HepG2 (cell line): ENCODE measurements at regions not wholly inside any gene's neighbourhood (a gene's known extent, or its start where the extent isn't known, plus 50 kb on each side); places are given as distances from the start of the nearest gene placed in this dataset.

ENCODE experiments used
- NR2F6 ChIP-seq, 2 experiments: IDR thresholded peaks; 2 replicates each; pipeline ENCODE4 v1.6.1; 2016; ENCODE audit warnings: antibody characterized with exemption in 1 of 2, mild to moderate bottlenecking in 1 of 2
- POLR2AphosphoS5 ChIP-seq: IDR thresholded peaks from 2 replicates; pipeline ENCODE4 v1.6.1; 2012; ENCODE audit warnings: low read depth, low read length
- ZNF839 ChIP-seq: sonication (generic); formaldehyde crosslinking; IDR thresholded peaks from 2 replicates; pipeline ENCODE4 v1.4.0; 2020; ENCODE audit warnings: missing genetic modification reagents, mild to moderate bottlenecking, borderline replicate concordance
- TF ChIP-seq, protein P1 (sequence below), 2 experiments: sonication (generic) in 1 of 2; formaldehyde crosslinking in 1 of 2; IDR thresholded peaks; 2 replicates each; pipeline versions ENCODE4 v1.5.1 to v1.6.1; 2011 to 2020; ENCODE audit warnings: borderline replicate concordance in 1 of 2, low read depth in 1 of 2, low read length in 1 of 2, mild to moderate bottlenecking in 1 of 2, missing genetic modification reagents in 1 of 2, moderate library complexity in 1 of 2
- TF ChIP-seq, protein P2 (sequence below): sonication (generic); formaldehyde crosslinking; IDR thresholded peaks from 2 replicates; pipeline ENCODE4 v1.5.1; 2020; ENCODE audit warnings: missing genetic modification reagents, mild to moderate bottlenecking, borderline replicate concordance
- TF ChIP-seq, protein P3 (sequence below): IDR thresholded peaks from 2 replicates; pipeline ENCODE4 v1.6.1; 2012; ENCODE audit warnings: inconsistent platforms
- TF ChIP-seq, protein P4 (sequence below): sonication (generic); formaldehyde crosslinking; IDR thresholded peaks from 2 replicates; pipeline ENCODE4 v1.4.0; 2020; ENCODE audit warnings: missing genetic modification reagents
- TF ChIP-seq, protein P5 (sequence below): sonication (generic); formaldehyde crosslinking; IDR thresholded peaks from 2 replicates; pipeline ENCODE4 v1.8.0; 2022; ENCODE audit warnings: mild to moderate bottlenecking, missing genetic modification reagents

DNA sequence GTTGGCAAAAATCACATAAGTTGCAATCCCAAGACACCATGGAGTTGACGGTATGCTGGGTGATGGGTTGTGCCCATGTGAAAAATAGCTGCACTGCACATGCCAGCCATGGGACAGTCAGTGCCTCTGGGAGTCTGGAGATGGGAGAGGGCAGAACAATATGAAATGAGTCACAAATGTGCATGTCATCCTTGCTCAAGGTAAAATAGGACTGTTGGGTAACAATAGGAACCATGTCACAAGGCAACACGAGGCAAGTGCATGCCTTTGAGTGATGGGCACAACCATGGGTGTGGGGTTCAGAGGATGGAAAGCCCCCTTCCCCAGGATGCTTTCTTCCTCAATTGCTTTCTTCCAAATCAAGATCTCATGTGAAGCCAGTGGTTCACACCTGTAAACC is 70.5 kb upstream of the PIM1 start:
- TF ChIP-seq ZNF839 (CRISPR knock-in tag) = no peak
- no peak for TF ChIP-seq POLR2AphosphoS5
- TF ChIP-seq, protein P1, sequence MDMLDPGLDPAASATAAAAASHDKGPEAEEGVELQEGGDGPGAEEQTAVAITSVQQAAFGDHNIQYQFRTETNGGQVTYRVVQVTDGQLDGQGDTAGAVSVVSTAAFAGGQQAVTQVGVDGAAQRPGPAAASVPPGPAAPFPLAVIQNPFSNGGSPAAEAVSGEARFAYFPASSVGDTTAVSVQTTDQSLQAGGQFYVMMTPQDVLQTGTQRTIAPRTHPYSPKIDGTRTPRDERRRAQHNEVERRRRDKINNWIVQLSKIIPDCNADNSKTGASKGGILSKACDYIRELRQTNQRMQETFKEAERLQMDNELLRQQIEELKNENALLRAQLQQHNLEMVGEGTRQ (IDR thresholded peaks at IDR 0.05; ENCODE audit: low read depth, low read length) = no peak
- TF ChIP-seq, protein P1 (CRISPR knock-in tag; IDR thresholded peaks at IDR 0.05; ENCODE audit: borderline replicate concordance) = no peak
- TF ChIP-seq NR2F6 (IDR thresholded peaks at IDR 0.05) = no peak
- TF ChIP-seq NR2F6 (CRISPR knock-in tag; IDR thresholded peaks at IDR 0.05) = no peak
- TF ChIP-seq, protein P2, sequence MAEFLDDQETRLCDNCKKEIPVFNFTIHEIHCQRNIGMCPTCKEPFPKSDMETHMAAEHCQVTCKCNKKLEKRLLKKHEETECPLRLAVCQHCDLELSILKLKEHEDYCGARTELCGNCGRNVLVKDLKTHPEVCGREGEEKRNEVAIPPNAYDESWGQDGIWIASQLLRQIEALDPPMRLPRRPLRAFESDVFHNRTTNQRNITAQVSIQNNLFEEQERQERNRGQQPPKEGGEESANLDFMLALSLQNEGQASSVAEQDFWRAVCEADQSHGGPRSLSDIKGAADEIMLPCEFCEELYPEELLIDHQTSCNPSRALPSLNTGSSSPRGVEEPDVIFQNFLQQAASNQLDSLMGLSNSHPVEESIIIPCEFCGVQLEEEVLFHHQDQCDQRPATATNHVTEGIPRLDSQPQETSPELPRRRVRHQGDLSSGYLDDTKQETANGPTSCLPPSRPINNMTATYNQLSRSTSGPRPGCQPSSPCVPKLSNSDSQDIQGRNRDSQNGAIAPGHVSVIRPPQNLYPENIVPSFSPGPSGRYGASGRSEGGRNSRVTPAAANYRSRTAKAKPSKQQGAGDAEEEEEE = no peak
- TF ChIP-seq, protein P3, sequence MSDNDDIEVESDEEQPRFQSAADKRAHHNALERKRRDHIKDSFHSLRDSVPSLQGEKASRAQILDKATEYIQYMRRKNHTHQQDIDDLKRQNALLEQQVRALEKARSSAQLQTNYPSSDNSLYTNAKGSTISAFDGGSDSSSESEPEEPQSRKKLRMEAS = peak; percentile 51; the same call in 1 of the 2 replicates
- TF ChIP-seq, protein P4, sequence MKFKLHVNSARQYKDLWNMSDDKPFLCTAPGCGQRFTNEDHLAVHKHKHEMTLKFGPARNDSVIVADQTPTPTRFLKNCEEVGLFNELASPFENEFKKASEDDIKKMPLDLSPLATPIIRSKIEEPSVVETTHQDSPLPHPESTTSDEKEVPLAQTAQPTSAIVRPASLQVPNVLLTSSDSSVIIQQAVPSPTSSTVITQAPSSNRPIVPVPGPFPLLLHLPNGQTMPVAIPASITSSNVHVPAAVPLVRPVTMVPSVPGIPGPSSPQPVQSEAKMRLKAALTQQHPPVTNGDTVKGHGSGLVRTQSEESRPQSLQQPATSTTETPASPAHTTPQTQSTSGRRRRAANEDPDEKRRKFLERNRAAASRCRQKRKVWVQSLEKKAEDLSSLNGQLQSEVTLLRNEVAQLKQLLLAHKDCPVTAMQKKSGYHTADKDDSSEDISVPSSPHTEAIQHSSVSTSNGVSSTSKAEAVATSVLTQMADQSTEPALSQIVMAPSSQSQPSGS (CRISPR knock-in tag) = no peak
- TF ChIP-seq, protein P5, sequence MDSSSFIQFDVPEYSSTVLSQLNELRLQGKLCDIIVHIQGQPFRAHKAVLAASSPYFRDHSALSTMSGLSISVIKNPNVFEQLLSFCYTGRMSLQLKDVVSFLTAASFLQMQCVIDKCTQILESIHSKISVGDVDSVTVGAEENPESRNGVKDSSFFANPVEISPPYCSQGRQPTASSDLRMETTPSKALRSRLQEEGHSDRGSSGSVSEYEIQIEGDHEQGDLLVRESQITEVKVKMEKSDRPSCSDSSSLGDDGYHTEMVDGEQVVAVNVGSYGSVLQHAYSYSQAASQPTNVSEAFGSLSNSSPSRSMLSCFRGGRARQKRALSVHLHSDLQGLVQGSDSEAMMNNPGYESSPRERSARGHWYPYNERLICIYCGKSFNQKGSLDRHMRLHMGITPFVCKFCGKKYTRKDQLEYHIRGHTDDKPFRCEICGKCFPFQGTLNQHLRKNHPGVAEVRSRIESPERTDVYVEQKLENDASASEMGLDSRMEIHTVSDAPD (CRISPR knock-in tag) = no peak
